Peyer's patch (tissue), 4 donors: ENCODE measurements at regions not wholly inside any gene's neighbourhood (a gene's known extent, or its start where the extent isn't known, plus 50 kb on each side); places are given as distances from the start of the nearest gene placed in this dataset.

Experiments
- POLR2A ChIP-seq, 2 donors: fragments of 450-650 bp; IDR thresholded peaks; one replicate each; pipeline ENCODE4 v1.5.1; 2017; ENCODE audit warnings: antibody characterized with exemption in 2 of 2, mild to moderate bottlenecking in 2 of 2, moderate library complexity in 2 of 2
- TF ChIP-seq, protein P1 (sequence below), 6 experiments: fragments of 450-650 bp in 4 of 6; fragments of 200-600 bp in 2 of 6; sonication (generic) in 1 of 6; IDR thresholded peaks; one replicate each; pipeline ENCODE4 v1.5.1; 2017 to 2019; ENCODE audit warnings: antibody characterized with exemption in 6 of 6, mild to moderate bottlenecking in 3 of 6, moderate library complexity in 1 of 6

- TF ChIP-seq, protein P1, sequence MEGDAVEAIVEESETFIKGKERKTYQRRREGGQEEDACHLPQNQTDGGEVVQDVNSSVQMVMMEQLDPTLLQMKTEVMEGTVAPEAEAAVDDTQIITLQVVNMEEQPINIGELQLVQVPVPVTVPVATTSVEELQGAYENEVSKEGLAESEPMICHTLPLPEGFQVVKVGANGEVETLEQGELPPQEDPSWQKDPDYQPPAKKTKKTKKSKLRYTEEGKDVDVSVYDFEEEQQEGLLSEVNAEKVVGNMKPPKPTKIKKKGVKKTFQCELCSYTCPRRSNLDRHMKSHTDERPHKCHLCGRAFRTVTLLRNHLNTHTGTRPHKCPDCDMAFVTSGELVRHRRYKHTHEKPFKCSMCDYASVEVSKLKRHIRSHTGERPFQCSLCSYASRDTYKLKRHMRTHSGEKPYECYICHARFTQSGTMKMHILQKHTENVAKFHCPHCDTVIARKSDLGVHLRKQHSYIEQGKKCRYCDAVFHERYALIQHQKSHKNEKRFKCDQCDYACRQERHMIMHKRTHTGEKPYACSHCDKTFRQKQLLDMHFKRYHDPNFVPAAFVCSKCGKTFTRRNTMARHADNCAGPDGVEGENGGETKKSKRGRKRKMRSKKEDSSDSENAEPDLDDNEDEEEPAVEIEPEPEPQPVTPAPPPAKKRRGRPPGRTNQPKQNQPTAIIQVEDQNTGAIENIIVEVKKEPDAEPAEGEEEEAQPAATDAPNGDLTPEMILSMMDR (IDR thresholded peaks at IDR 0.05): no peak
- no peak for TF ChIP-seq POLR2A (IDR thresholded peaks at IDR 0.05)
Measured at GRCh38 chr13:80224468-80224867, 116.5 kb downstream of the SPRY2 start.
